ENCODE measurements at regions not wholly inside any gene's neighbourhood (a gene's known extent, or its start where the extent isn't known, plus 50 kb on each side); places are given as distances from the start of the nearest gene placed in this dataset.

- in situ Hi-C loops (cut with MboI; ENCODE audit: low pct_unique_long_range_greater_than_20kb, low sequenced_read_pairs): no loop called here
- no peak for DNase-seq
Observed at GRCh38 chr20:55792049-55792448, 213.3 kb downstream of the CBLN4 start.

GRCh38 chr20:55790178-55790577, 215.1 kb downstream of the CBLN4 start:
- in situ Hi-C loops (cut with MboI; ENCODE audit: low pct_unique_long_range_greater_than_20kb, low sequenced_read_pairs): no loop called here
- DNase-seq: no peak

- no peak for DNase-seq
- in situ Hi-C loops (cut with MboI; ENCODE audit: low pct_unique_long_range_greater_than_20kb, low sequenced_read_pairs): no loop called here
Observed at GRCh38 chr20:55784036-55784435, 221.3 kb downstream of the CBLN4 start.

GRCh38 chr20:55783381-55783780, 221.9 kb downstream of the CBLN4 start:
- in situ Hi-C loops (cut with MboI; ENCODE audit: low pct_unique_long_range_greater_than_20kb, low sequenced_read_pairs): no loop called here
- no peak for DNase-seq

GRCh38 chr20:55782912-55783253, 222.4 kb downstream of the CBLN4 start:
- in situ Hi-C loops (cut with MboI; ENCODE audit: low pct_unique_long_range_greater_than_20kb, low sequenced_read_pairs): no loop called here
- no peak for DNase-seq

- in situ Hi-C loops (cut with MboI; ENCODE audit: low pct_unique_long_range_greater_than_20kb, low sequenced_read_pairs): no loop called here
- no peak for DNase-seq
Observed at GRCh38 chr20:55782224-55782911, 223.0 kb downstream of the CBLN4 start.

GRCh38 chr20:55778796-55779195, 226.5 kb downstream of the CBLN4 start:
- DNase-seq: no peak
- in situ Hi-C loops (cut with MboI; ENCODE audit: low pct_unique_long_range_greater_than_20kb, low sequenced_read_pairs): no loop called here

GRCh38 chr20:55777641-55778040, 227.7 kb downstream of the CBLN4 start:
- in situ Hi-C loops (cut with MboI; ENCODE audit: low pct_unique_long_range_greater_than_20kb, low sequenced_read_pairs): no loop called here
- DNase-seq: no peak

GRCh38 chr20:55776176-55776575, 229.1 kb downstream of the CBLN4 start:
- no peak for DNase-seq
- in situ Hi-C loops (cut with MboI; ENCODE audit: low pct_unique_long_range_greater_than_20kb, low sequenced_read_pairs): no loop called here

GRCh38 chr20:55774628-55775027, 230.7 kb downstream of the CBLN4 start:
- DNase-seq: no peak
- in situ Hi-C loops (cut with MboI; ENCODE audit: low pct_unique_long_range_greater_than_20kb, low sequenced_read_pairs): loop anchor here (25.0 kb wide), 1 partner anchor 112 kb away; no protein-coding TSS in a partner anchor

- no peak for DNase-seq
- in situ Hi-C loops (cut with MboI; ENCODE audit: low pct_unique_long_range_greater_than_20kb, low sequenced_read_pairs): loop anchor here (25.0 kb wide), 1 partner anchor 99 kb away; no protein-coding TSS in a partner anchor
Observed at GRCh38 chr20:55761797-55762196, 243.5 kb downstream of the CBLN4 start.

GRCh38 chr20:55761100-55761499, 244.2 kb downstream of the CBLN4 start:
- in situ Hi-C loops (cut with MboI; ENCODE audit: low pct_unique_long_range_greater_than_20kb, low sequenced_read_pairs): loop anchor here (25.0 kb wide), 1 partner anchor 99 kb away; no protein-coding TSS in a partner anchor
- DNase-seq: no peak

- in situ Hi-C loops (cut with MboI; ENCODE audit: low pct_unique_long_range_greater_than_20kb, low sequenced_read_pairs): loop anchor here (25.0 kb wide), 1 partner anchor 98 kb away; no protein-coding TSS in a partner anchor
- DNase-seq: no peak
Observed at GRCh38 chr20:55760586-55760985, 244.7 kb downstream of the CBLN4 start.

- in situ Hi-C loops (cut with MboI; ENCODE audit: low pct_unique_long_range_greater_than_20kb, low sequenced_read_pairs): loop anchor here (25.0 kb wide), 1 partner anchor 94 kb away; no protein-coding TSS in a partner anchor
- no peak for DNase-seq
Observed at GRCh38 chr20:55755861-55756260, 249.5 kb downstream of the CBLN4 start.

- DNase-seq: no peak
- in situ Hi-C loops (cut with MboI; ENCODE audit: low pct_unique_long_range_greater_than_20kb, low sequenced_read_pairs): loop anchor here (25.0 kb wide), 1 partner anchor 93 kb away; no protein-coding TSS in a partner anchor
Observed at GRCh38 chr20:55755411-55755810, 249.9 kb downstream of the CBLN4 start.

- in situ Hi-C loops (cut with MboI; ENCODE audit: low pct_unique_long_range_greater_than_20kb, low sequenced_read_pairs): no loop called here
Observed at GRCh38 chr20:55746723-55747122, 258.6 kb downstream of the CBLN4 start.

GRCh38 chr20:55745840-55746239, 259.5 kb downstream of the CBLN4 start:
- in situ Hi-C loops (cut with MboI; ENCODE audit: low pct_unique_long_range_greater_than_20kb, low sequenced_read_pairs): no loop called here
- no peak for DNase-seq

More at GRCh38 chr20:55746723-55747122, 258.6 kb downstream of the CBLN4 start:
- DNase-seq: no peak

GRCh38 chr20:55744896-55745295, 260.4 kb downstream of the CBLN4 start:
- in situ Hi-C loops (cut with MboI; ENCODE audit: low pct_unique_long_range_greater_than_20kb, low sequenced_read_pairs): no loop called here
- no peak for DNase-seq

GRCh38 chr20:55741801-55742200, 263.5 kb downstream of the CBLN4 start:
- in situ Hi-C loops (cut with MboI; ENCODE audit: low pct_unique_long_range_greater_than_20kb, low sequenced_read_pairs): no loop called here
- DNase-seq: no peak

GRCh38 chr20:55740076-55740475, 265.2 kb downstream of the CBLN4 start:
- in situ Hi-C loops (cut with MboI; ENCODE audit: low pct_unique_long_range_greater_than_20kb, low sequenced_read_pairs): no loop called here
- DNase-seq: no peak

GRCh38 chr20:55730321-55730720, 275.0 kb downstream of the CBLN4 start:
- no peak for DNase-seq

More at GRCh38 chr20:55730321-55730720, 275.0 kb downstream of the CBLN4 start:
- in situ Hi-C loops (cut with MboI; ENCODE audit: low pct_unique_long_range_greater_than_20kb, low sequenced_read_pairs): no loop called here

All from KBM-7 (cell line).